GM21447 (cell line): ENCODE measurements at regions not wholly inside any gene's neighbourhood (a gene's known extent, or its start where the extent isn't known, plus 50 kb on each side); places are given as distances from the start of the nearest gene placed in this dataset.
A peak's percentile ranks its signal among the peaks of the same experiment; 100 is the strongest.

Source experiments
- ATAC-seq: cut with Tn5 transposase; IDR thresholded peaks from one replicate; pipeline ENCODE4 v1.9.1; 2021; ENCODE audit not compliant: unreplicated experiment

GRCh38 chr7:140242057-140243031 lies 65.6 kb upstream of the KDM7A start:
- no peak for ATAC-seq

DNA sequence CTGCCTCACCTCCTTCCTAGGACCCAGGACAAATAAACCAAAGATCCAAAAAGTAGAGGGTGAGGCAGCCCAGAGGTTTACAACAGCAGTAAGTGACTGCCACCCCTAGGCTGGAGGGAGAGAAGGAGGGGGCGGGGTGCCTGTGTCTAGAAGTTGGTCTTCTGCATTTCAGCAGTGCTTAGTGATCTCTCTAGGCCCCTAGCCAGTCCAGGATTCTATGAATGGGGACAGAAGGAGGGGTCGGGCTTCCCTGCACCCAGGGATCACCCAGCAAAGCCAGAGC lies 62.8 kb upstream of the KDM7A start:
- ATAC-seq, result no peak

DNA sequence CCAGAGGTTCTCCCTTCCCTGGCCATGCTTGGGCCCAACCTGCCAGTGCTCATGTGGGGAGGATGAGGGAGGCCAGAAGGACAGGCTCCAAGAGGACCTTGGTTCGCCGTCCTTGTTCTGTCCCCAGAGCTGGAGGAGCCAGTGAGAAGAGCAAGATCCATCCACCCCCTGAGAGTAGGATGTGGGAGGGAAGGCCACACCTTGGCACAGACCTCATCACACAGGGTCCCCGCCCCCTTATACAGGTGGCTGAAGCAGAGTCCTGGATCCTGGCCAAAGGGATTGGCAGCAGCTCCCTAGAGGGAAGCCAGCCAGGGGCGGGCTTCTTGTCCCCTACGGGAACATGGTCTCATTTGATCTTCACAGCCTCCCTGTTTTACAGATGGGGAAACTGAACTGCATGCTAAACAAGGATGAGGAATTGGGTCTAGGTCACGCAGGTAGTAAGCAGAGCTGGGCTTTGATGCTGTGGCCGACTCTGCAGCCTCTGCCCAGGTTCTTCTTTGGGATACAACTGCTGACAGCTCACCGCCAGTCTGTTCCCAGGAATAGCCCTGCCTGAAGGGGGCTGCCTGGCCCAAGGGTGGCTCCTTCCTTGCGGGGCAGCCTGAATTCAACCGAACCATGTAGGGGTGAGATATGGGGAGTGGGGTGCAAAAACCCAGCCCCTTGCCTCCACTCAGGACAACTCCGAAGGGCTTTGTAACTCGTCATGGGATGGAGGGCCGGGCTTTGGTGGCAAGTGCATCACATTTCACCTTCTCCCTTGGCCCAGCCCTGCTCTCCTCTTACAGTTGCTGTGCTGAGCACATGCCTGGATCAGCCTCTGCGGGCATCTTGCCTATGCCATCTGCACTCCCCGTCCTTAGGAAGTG lies 62.2 kb upstream of the KDM7A start:
- ATAC-seq, result no peak

- ATAC-seq, result no peak
Observed at GRCh38 chr7:140237390-140237789, 60.6 kb upstream of the KDM7A start.

DNA sequence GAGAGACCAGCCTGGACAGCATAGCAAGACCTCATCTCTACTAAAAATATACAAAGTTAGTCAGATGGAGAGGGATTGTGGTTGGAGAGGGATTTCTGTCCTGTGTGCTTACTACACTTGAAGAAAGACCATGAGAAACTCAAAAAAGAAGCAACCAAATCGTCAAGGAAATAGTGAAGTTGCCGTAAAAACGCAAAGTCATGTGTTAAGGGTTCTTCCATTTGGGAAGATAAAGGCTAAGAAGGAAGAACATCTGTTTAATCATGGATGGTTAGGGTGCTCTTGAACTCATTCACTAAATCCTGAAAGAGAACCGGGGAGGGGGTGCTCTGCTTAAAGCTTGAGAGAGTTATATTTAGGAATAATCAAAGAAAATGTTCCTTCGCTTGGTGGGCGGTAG lies 59.8 kb upstream of the KDM7A start:
- no peak for ATAC-seq

- no peak for ATAC-seq
Observed at GRCh38 chr7:140235114-140235513, 58.3 kb upstream of the KDM7A start.

GRCh38 chr7:140232957-140233917 lies 56.5 kb upstream of the KDM7A start:
- no peak for ATAC-seq

GRCh38 chr7:140231771-140232491 lies 55.1 kb upstream of the KDM7A start:
- no peak for ATAC-seq

GRCh38 chr7:140230861-140231770 lies 54.3 kb upstream of the KDM7A start:
- ATAC-seq, result peak; percentile 9

DNA sequence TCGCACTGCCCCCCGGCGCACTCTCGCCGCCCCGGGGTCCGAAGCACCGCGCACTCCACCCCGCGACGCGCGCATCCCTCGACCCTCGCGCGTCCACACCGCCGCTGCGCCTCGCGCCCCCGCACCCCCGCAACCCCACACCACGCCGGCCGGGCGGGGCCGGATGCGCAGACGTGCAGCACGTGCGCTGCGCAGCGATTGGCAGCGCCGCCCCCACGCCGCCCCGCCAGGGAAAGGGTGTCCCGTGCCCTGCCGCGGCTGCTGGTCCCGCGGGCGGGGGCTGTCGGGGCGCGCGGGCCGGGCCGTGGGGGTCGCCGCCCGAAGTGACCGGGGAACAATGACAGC lies 53.7 kb upstream of the KDM7A start:
- ATAC-seq, result peak; percentile 28

DNA sequence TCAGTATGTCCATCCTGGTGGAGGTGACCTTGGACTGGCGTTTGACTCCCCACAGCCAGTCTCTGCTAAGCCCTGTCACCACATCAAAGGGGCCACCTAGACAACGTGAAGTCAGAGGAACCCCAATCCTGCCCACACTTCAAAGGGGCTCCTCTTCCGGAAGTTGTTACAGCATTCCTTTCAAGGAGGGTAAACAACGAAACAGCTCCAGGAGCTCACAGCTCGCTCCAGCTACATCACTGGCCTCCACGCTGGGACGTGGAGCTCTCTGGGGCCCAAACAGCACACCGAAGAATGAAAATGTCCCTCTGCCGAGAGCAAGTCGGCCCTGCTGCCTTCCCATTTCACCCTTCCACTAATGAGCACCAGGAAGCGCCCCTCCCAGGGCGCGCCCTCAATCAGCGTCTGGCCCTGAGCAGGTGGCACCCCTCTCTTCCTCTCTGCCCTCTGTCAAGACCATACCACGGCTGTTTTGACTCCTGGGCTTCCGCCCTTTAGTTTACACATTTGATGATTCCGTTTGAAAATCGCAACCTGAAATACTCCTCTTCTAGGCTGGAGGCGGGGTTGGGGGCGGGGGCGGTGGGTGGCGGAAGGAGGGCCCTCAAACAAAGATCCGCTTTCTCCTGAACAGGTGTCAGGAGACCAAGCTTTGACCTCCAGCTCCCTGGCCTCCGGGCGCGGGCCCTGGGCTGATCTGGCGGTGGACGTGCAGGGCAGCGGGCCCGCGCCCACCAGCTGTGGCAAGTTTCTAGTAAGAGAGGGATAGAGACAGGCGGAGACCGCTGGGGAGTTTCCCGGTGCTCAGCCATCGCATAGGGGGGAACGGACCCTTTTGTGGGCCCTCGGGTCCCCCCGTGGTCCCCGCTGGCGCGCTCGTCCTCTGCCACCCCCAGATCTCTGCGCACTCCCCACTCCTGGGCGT lies 53.1 kb upstream of the KDM7A start:
- peak; percentile 38 for ATAC-seq

GRCh38 chr7:140229101-140229525 lies 52.3 kb upstream of the KDM7A start:
- no peak for ATAC-seq
